ENCODE measurements at regions not wholly inside any gene's neighbourhood (a gene's known extent, or its start where the extent isn't known, plus 50 kb on each side); places are given as distances from the start of the nearest gene placed in this dataset.

DNA sequence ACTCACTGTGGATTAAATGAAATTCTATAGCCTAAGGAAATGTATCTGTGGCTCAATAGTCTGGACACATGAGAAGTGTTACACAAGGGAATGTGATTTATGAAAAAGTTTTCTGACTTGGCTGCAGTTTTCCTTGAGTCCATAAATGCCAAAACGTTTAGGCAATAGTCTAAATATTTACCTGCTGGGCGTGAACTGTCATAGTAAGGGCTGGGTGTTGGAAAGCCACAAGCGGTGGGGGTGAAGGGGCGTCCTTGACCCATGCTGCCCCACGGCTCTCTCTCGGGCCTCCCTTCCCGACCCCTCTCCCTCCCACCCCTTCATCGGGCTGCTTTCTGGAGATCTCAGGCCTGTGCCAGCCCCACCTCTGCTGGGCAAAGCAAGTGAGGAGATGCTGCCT, 223.7 kb downstream of the BUB3 start:
- no peak for TF ChIP-seq EZH2 (IDR thresholded peaks at IDR 0.05; ENCODE audit: borderline replicate concordance, low read depth, low read length, severe bottlenecking)
- TF ChIP-seq, protein P1, sequence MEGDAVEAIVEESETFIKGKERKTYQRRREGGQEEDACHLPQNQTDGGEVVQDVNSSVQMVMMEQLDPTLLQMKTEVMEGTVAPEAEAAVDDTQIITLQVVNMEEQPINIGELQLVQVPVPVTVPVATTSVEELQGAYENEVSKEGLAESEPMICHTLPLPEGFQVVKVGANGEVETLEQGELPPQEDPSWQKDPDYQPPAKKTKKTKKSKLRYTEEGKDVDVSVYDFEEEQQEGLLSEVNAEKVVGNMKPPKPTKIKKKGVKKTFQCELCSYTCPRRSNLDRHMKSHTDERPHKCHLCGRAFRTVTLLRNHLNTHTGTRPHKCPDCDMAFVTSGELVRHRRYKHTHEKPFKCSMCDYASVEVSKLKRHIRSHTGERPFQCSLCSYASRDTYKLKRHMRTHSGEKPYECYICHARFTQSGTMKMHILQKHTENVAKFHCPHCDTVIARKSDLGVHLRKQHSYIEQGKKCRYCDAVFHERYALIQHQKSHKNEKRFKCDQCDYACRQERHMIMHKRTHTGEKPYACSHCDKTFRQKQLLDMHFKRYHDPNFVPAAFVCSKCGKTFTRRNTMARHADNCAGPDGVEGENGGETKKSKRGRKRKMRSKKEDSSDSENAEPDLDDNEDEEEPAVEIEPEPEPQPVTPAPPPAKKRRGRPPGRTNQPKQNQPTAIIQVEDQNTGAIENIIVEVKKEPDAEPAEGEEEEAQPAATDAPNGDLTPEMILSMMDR (IDR thresholded peaks at IDR 0.05; ENCODE audit: borderline replicate concordance, extremely low read depth, low read length, poor library complexity, severe bottlenecking) = no peak

Measured in DND-41 (cell line).